Glutamatergic neuron (in vitro differentiated cells): ENCODE measurements at regions not wholly inside any gene's neighbourhood (a gene's known extent, or its start where the extent isn't known, plus 50 kb on each side); places are given as distances from the start of the nearest gene placed in this dataset.

Experiments used
- DNase-seq: peaks from one replicate; pipeline ENCODE4 v3.0.0; 2022
- H3K27ac Mint-ChIP-seq: one replicate; pipeline ENCODE4 v1.8.0; 2020; ENCODE audit warnings: mild to moderate bottlenecking, mixed read lengths, inconsistent platforms; ENCODE audit not compliant: unreplicated experiment
- H3K27me3 Mint-ChIP-seq: one replicate; pipeline ENCODE4 v1.8.0; 2020; ENCODE audit warnings: mild to moderate bottlenecking, moderate library complexity, mixed read lengths, inconsistent platforms; ENCODE audit not compliant: unreplicated experiment
- H3K36me3 Mint-ChIP-seq: one replicate; pipeline ENCODE4 v1.8.0; 2020; ENCODE audit warnings: mild to moderate bottlenecking, mixed read lengths, inconsistent platforms; ENCODE audit not compliant: unreplicated experiment
- H3K4me1 Mint-ChIP-seq: one replicate; pipeline ENCODE4 v1.8.0; 2020; ENCODE audit warnings: mild to moderate bottlenecking, low read depth, mixed read lengths, inconsistent platforms; ENCODE audit not compliant: unreplicated experiment
- H3K4me3 Mint-ChIP-seq: one replicate; pipeline ENCODE4 v1.8.0; 2020; ENCODE audit warnings: mild to moderate bottlenecking, mixed read lengths, inconsistent platforms; ENCODE audit not compliant: unreplicated experiment
- H3K9me3 Mint-ChIP-seq: one replicate; pipeline ENCODE4 v1.8.0; 2020; ENCODE audit warnings: mild to moderate bottlenecking, moderate library complexity, mixed read lengths, inconsistent platforms; ENCODE audit not compliant: unreplicated experiment
- TF ChIP-seq, protein P1 (sequence below): fragments of 200-600 bp; sonication (generic); IDR thresholded peaks from one replicate; pipeline ENCODE4 v1.5.0; 2021; ENCODE audit not compliant: partially characterized antibody, unreplicated experiment

GRCh38 chr19:31432201-31432810 lies 83.1 kb upstream of the TSHZ3 start:
- no peak overlapping the region for H3K27ac Mint-ChIP-seq
- DNase-seq, result no peak
- no peaks in the 10 kb centered on the region for H3K9me3 Mint-ChIP-seq
- H3K36me3 Mint-ChIP-seq, result no peaks in the 10 kb centered on the region
- TF ChIP-seq, protein P1, sequence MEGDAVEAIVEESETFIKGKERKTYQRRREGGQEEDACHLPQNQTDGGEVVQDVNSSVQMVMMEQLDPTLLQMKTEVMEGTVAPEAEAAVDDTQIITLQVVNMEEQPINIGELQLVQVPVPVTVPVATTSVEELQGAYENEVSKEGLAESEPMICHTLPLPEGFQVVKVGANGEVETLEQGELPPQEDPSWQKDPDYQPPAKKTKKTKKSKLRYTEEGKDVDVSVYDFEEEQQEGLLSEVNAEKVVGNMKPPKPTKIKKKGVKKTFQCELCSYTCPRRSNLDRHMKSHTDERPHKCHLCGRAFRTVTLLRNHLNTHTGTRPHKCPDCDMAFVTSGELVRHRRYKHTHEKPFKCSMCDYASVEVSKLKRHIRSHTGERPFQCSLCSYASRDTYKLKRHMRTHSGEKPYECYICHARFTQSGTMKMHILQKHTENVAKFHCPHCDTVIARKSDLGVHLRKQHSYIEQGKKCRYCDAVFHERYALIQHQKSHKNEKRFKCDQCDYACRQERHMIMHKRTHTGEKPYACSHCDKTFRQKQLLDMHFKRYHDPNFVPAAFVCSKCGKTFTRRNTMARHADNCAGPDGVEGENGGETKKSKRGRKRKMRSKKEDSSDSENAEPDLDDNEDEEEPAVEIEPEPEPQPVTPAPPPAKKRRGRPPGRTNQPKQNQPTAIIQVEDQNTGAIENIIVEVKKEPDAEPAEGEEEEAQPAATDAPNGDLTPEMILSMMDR, result no peak
- H3K4me1 Mint-ChIP-seq, result no peaks in the 10 kb centered on the region
- H3K27me3 Mint-ChIP-seq, result no peaks in the 10 kb centered on the region
- no peak overlapping the region for H3K4me3 Mint-ChIP-seq

- no peak overlapping the region for H3K4me3 Mint-ChIP-seq
- H3K36me3 Mint-ChIP-seq, result no peaks in the 10 kb centered on the region
- H3K27me3 Mint-ChIP-seq, result no peaks in the 10 kb centered on the region
- no peaks in the 10 kb centered on the region for H3K4me1 Mint-ChIP-seq
- H3K9me3 Mint-ChIP-seq, result no peaks in the 10 kb centered on the region
- TF ChIP-seq, protein P1, result no peak
- DNase-seq, result no peak
- H3K27ac Mint-ChIP-seq, result no peak overlapping the region
These were observed 87.0 kb upstream of the TSHZ3 start for GRCh38 chr19:31436121-31436776.

DNA sequence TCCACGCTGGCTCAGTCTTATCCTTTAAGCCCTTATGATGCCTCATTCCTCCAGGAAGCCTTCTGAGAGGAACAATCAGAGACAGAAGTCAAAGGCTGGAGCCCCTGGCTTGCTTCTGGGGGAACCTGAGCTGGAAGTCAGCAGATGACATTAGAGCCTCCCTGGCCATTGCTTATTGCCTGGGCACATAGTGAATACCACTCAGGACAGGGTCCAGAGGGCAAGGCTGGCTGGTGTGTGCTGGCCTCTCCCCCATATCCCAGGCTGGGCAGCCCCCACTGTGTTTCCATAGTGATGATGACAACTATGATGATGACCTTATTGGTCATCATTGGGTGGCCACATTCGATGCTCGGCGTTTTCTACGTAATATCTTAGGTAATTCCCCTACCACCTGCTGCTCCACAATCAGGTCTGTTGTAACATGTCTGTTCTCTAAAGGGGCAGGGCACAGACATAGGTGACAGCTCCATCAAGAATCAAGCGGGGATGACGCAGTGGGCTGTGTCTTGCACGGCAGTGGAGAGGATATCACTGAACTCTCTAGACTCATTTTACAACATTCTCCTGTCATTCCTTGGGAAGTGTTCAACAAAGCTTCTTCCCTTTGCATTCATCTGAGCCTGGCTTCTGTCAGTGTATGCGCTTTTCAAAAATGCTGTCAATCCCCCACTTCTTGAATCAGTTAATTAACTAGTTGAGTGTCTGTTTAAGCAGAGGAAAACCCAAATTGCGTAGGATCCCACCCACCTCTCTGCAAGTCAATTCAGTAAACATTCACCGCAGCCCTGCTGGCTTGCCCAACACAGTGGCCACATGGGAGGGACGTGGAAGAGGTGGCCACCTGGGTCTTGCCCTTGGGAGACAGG lies 89.4 kb upstream of the TSHZ3 start:
- Mint-ChIP-seq H3K27ac (no peak overlapping the region), H3K4me1 (no peaks in the 10 kb centered on the region)
- TF ChIP-seq, protein P1, result no peak

DNA sequence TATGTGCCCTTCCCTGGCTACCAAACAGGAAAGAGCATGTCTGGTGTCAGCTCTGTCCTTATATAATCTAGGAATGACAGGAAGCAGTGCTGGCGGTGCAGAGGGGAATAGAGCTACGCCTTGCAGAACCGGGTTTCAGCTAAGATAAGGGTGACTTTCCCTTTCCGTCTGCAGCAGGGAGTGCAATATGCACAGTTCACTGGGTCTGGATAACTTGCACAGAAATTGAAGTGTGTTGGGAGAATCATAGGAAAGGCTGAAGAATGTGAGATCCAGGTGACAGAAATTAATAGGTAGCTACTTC lies 90.0 kb upstream of the TSHZ3 start:
- H3K36me3 Mint-ChIP-seq, result no peaks in the 10 kb centered on the region
- H3K27me3 Mint-ChIP-seq, result no peaks in the 10 kb centered on the region
- no peak overlapping the region for H3K27ac Mint-ChIP-seq
- H3K4me1 Mint-ChIP-seq, result no peaks in the 10 kb centered on the region
- TF ChIP-seq, protein P1, result no peak
- no peak for DNase-seq
- no peaks in the 10 kb centered on the region for H3K9me3 Mint-ChIP-seq
- H3K4me3 Mint-ChIP-seq, result no peak overlapping the region

More for the DNA sequence above, 89.4 kb upstream of the TSHZ3 start:
- no peak overlapping the region for H3K4me3 Mint-ChIP-seq
- no peak for DNase-seq
- no peaks in the 10 kb centered on the region for H3K27me3 Mint-ChIP-seq
- no peaks in the 10 kb centered on the region for H3K9me3 Mint-ChIP-seq
- no peaks in the 10 kb centered on the region for H3K36me3 Mint-ChIP-seq

DNA sequence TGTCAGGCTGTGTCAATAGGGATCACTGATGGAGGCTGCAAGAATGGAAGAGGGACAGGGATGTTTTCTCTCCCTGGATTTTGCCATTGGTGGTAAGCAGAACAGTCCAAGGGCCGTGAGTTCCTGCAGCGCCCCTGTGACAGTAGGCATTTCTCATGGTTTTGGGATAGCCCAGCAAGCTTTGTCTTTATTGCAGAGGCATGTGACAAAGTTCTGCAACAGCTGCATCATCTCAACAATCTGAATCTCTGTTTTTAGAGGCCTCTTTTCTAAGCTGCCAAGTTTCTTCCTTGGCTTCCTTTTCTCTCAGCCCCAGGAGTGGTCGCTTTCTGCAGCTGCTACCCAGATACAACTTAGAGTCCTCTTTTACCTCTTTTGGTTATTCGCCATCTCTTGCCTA lies 95.7 kb upstream of the TSHZ3 start:
- no peaks in the 10 kb centered on the region for H3K4me1 Mint-ChIP-seq
- no peak overlapping the region for H3K4me3 Mint-ChIP-seq
- peaks cover 5% of the 10 kb centered on the region for H3K36me3 Mint-ChIP-seq
- TF ChIP-seq, protein P1, result no peak
- DNase-seq, result no peak
- no peaks in the 10 kb centered on the region for H3K27me3 Mint-ChIP-seq
- H3K27ac Mint-ChIP-seq, result no peak overlapping the region
- peaks cover 2% of the 10 kb centered on the region for H3K9me3 Mint-ChIP-seq
